NCI-H1092 (cell line): ENCODE measurements at regions not wholly inside any gene's neighbourhood (a gene's known extent, or its start where the extent isn't known, plus 50 kb on each side); places are given as distances from the start of the nearest gene placed in this dataset.

Source experiments
- DNase-seq: peaks from one replicate; lab custom pipeline; 2025; lab: John Stamatoyannopoulos, UW

DNA sequence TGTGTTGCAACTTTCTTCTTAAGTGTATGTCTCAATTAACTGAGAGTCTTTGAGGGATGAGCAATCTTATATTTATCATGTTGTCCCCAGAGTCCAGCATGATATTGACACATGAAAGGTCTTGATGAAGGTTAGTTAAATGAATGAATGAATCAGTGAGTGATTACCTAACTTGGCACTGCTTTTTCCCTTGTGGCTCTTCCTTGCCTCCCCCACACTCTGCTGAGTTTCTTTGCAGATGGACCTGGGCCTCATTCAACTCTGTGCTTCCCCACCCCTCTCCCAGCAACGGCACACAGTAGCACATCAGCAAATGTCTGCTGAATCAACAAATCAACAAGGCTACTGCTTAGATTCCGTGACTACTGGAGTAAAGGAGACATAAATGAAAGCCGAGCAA is 235.1 kb upstream of the CXCL12 start:
- no peak for DNase-seq

DNA sequence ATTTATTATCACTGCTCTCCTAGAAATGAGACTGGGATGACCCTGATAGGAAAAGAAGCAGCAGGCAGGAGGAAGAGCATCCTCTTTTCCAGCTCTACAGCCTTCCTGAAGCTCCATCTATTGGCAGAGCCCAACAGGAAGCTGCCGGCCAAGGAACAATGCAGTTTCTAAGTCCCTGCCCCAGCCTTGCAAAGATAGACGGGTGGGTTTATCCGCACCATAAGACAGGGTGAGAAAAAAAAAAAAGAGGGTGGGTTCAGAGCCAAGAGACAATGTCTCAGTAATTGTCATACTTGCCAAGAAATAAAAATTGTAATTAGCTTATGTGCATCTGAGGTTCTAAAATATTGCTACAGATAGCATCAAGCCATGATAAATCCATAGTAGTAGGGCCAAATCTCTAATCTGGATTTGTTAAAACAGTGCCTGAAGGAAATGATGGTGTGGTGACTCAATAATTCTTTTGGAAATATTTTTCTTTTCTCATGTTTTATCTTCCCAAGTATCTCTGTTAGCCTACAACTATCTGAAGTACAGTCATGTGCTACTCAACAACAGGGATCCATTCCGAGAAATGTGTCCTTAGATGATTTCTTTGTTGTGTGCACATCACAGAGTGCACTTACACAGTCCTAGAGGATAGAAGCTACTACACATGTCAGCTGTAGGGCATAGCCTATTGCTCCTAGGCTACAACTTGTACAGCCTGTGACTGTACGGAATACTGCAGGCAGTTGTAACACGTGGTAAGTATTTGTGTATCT is 242.9 kb upstream of the CXCL12 start:
- DNase-seq, result no peak

DNA sequence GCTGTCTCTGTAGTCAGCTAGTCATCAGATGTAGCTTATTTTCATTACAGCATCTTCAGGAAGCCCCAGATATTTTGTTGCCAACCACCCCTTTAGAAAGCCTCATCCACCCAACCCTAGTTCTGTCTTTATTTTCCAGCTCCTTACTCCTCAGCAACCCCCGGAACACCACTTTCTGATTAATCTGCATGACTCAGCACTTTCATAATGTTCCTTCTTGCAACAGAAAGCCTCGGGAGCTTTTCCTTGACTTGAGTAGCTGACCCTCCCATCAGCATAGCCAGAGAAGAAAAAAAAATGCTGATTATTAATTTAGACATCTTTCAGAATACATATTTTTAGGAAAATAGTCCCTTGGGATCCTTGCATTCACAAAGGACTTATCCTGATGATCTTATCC is 244.0 kb upstream of the CXCL12 start:
- DNase-seq, result no peak

DNA sequence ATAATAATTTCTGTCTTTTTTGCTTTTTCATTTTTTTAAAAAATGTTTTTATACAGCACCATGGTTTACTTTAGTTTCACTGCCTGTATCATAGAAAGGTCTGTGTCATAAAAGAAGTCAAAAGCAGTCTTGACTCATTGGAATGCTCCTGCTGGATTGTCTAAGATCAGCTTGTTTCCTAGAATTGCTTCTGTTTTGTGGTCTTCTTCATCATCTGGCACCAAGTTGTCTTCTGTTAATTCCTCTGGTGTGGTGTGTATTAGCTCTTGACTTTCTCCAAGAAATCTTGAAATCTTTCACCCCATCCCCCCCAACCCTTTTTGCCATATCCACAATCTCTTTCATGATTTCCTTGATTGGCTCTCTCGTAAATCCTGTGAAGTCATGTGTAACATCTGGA is 250.3 kb upstream of the CXCL12 start:
- no peak for DNase-seq

DNA sequence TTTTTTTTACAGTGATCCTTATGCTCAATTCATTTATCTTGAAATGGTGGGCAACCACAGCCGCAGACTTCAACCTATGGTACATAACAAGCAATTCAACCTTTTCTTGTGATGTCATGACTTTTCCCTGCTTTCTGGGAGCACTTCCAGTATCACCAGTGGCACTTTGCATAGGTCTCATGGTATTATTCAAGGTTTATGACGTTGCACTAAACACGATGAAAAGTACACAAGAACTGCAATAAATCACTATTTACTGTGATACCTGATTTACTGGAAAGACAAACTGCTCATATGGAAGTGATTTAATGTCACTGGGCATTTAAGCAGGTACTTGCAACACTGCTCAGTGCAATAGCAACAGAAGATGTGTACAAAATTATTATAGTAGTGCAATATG is 251.7 kb upstream of the CXCL12 start:
- no peak for DNase-seq

DNA sequence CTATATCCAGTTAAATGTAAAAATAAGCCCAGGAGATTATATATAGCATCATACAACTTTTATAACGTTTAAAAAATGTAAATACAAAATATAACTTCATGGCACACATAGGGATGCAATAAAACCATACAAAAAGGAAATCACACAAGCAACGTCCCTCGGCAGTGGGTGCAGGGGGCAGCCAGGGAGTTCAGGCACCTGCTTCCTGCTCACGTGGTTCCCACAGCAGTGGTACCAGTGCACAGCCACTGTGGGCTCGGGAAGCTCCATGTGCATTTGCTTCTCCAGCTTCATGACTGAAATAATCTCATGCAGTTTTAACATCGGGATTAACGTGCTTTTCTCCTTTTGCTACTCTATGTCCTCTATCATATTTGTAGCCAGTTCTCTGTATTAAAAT is 255.5 kb upstream of the CXCL12 start:
- DNase-seq, result no peak

DNA sequence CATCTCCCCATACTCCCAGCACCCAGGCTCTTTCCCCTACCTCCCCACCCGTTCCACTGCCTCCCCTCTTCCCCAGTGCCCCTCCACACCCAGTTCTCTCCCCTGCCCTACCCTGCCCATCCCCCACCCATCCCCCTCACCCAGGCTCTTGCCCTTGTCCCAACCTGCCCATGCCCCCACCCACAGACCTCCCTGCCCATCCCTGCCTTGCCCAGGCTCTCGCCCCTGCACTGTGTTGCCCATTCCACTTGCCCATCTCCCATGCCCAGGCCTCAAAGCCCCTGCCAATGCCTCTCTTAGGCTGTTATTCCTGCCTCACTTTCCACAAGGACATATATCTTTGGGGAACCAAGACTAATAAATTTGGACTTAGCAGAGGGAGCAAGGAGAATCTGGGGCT is 262.6 kb upstream of the CXCL12 start:
- no peak for DNase-seq

DNA sequence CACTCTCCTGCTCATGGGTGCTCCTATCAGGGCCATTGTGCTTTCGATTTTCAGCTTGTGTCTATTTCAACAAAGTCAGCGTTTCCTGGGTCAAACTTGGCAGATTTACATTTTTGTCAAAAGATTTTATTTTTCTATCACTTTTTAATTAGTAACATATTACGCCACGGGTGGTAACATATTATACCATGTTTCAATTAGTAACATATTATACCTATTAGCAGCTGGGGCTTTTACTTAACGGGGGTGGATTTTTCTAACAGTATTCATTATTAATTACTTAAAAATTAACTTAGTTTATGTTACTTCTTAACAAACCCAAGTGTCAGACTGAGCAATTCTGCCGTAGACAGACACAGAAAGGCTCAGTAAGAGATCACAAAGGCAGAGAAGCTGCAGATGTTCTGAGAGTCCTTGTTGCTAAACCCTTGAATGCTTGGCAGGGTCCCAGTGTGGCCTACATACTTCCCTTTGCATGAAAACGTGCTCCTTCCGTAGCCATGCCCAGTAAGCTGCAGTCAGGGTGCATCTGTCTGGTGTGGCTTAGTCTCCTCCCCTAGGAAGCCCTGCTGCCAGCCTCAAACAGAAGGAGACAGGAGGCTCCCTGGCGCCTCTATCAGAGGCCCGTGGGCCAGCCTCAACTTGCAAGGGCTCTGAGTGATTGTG is 263.1 kb upstream of the CXCL12 start:
- no peak for DNase-seq

DNA sequence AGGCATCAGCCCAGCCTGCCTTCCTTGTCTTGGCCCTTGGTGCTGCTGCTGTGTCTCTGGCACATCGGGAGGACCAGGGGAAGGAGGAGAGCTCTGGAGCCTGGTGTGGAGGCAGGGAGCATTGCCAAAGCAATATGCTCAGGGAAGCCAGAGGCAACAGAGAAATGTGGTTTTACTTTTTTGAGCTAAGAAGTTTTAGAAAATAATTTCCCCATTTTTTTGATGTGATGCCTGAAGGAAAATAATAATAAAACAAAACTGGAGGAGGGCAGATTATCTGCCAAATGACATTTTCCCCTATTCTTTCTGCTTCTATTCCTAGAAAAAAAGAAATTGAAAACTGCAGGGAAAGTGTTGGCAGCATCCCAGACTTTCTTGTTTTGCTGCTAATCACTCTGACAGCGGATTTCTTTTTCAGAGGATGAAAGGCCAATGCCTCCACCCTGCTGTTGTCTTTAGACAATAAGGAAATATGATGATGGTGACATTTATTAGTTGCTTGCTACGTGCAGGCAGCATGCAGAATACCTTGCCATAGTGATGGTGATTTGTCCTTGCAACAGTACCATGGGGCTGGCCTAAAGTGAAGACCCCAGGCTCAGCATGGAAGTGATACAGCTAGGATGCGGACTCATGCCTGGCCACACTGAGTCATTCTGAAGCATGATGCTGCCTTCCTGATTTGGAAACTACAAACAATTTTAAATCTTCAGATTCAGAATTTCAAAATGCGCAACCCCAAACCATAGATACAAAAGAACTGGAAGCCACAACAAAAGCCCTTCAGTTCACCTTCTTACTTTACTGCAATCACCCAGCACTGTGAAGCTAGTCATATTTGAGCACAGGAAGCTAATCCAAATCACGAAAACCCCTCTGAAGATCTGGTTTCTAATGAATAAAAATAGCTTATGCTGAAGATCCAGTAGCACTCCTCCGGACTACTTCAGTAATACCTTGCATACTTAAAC is 260.2 kb upstream of the TMEM72 start:
- no peak for DNase-seq

DNA sequence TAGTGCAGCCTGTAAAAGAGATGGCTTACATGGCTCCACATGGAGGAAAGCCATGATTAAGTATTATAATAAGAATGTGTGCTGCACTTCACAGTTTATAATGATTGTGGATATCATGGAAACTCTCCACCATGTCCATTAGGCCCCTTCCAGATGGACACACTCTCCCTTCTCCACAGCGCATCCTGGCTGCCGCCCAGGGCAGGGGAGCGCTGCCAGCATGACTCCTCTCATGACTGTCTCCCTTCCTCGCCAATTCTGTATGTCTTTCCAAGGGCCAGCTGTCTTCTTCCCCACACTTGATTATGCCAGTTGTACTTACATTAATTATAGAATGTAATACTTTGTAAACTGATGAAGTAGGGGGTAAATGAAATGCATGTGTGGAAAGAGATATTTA is 259.3 kb upstream of the TMEM72 start:
- no peak for DNase-seq

DNA sequence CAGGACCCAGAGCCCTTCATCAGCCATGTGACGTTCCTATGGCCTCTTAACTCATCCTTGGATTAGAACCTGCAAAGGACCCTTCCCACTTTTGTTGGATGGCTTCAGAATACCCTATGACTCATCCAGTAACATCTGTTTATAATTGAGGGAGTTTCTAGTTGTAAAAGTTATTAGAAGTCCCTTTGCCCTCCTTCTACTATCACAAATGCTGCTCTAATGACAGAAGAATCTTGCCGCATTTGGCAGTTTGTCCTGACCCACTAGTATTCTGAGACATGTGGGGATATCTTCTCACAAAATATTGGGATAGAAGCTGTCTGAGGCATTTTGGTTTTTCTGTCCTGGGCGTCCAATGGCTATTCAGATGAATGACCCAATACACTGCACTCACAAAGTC is 251.8 kb upstream of the TMEM72 start:
- DNase-seq, result no peak

DNA sequence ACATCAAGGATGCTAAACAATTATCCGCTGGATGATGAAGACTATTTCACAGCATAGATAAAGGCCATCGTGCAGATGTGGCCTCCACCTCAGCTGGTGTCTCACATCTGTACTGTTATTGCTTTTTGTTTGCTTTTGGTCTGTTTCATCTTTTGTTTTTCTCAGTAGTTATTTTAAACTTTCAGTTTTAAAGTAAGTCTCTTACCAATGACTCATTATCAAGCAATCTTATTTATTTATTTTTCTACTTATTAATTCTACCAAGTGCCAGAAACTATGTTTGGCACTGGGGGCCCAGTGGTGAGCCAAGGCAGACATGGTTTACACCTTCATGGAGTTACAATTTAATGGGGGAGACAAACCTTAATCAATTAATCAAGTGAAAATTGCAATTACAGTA is 250.9 kb upstream of the TMEM72 start:
- DNase-seq, result no peak

DNA sequence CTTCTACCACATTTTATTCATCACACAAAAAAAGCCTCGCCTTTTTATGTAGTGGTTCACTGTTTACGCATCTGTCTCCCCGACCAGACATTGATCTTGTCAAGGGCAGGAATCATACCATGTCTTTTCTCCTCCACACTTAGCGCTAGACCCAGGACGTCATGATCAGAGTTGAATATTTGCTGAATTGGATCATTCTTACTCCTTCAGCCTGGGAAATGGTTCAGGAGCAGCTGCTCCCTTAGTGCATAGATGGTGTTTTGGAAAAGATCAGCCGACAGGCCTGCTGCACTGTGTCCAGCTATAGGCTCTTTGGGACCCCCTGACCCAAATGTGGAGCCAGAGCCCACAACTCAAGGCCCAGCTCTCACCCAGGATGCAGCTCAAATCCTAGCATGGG is 249.1 kb upstream of the TMEM72 start:
- DNase-seq, result no peak

DNA sequence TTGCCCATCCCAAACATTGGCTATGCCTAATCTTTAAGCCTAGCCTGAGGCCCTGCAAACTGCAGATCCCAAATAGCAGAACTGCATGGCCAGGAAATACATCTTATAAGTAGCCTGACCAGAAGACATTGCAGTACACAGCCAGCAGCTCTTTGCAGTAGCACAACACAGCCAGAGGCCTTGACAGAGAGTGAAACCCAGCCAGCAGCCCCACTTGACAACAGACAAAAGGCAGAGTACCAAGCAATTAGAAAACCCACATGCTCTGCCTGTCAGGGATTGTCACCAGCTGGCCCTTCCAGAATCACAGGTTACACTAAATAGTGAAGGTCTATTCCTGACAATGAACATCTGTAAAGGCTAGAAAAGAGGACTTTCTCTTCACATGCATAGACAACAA is 242.8 kb upstream of the TMEM72 start:
- DNase-seq, result no peak

DNA sequence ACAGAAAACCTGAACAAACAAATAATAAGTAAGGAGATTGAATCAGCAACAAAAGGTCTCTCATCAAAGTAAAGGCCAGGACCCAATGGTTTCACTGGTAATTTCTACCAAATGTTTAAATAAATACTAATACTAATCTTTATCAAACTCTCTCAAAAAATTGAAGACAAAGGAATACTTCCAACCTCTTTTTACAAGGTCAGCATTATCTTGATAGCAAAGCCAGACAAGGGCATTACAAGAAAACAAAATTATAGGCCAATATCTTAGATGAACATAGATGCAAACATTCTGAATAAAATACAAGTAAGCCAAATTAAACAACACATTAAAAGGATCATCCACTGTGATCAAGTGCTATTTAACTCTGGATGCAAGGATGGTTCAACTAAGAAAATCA is 239.8 kb upstream of the TMEM72 start:
- no peak for DNase-seq

DNA sequence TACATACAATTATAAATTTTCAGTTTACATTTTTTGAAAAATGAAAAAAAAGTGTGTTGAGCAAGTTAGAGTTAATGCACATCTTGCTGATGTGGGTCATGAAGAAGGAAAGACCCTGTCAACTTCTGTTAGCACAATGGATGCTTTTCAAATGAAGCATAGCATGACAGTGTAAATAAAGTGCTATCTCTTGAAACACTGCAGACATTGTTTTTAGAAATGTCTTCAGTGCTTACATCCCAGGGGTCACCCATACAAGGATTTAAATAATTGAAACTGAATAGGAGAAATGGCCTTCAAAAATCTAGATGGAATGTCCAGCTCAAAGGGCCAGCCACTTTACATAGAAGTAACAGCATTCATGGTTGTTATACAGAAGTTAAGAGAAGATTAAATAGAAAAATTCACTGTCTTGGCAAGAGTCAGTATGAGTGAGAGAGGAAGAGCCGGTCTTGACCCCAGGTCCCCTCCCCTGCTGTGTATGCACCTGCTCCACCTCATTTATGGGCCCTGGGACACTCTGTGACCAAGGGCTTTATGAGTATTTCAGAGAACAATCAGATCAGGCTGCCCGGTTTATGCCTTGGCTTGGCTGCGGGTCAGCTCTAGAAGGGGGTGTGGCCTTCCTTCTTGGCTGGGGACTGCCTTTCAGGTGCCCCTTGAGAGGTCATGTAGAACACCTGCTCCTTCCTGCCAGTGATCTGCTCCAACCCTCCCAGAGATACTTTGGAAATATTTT is 237.7 kb upstream of the TMEM72 start:
- no peak for DNase-seq

DNA sequence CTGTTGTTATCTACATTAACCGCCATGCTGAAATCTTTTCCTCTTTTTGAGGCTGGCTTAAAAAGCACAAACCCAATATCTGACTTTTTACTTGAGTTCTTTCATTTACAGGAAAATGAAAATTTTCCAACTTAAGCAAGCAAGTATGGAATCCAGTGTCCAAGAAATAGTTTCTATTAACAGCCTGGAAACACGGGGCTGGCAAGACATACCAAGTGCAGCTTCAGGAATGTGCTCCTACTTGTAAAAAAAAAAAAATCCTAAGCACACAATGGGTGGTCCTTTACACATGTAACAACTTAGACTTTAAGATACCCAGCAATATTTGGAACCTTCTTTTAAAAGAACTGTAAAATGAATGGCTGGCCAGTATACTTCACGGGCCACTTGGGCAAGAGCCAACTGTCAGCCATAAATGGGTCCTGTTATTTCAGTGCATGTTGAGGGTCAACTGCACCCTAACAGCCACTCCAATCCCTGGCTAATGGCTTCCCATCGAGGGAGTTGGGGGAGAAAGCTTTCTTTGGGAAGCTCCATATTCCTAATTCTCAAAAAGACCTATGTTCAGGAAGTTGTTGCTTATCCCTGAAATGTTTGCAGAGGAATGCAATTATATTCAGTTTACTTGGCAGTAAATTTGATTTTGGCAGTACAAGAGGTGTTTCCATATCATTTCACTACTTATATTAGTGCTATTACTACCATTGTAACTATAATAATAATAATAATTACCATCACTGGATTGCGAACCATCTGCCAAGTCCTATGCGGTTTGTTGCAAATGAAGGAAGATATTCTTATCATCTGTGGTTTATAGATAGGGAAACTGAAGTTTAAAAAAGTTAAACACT is 236.4 kb upstream of the TMEM72 start:
- DNase-seq, result no peak

DNA sequence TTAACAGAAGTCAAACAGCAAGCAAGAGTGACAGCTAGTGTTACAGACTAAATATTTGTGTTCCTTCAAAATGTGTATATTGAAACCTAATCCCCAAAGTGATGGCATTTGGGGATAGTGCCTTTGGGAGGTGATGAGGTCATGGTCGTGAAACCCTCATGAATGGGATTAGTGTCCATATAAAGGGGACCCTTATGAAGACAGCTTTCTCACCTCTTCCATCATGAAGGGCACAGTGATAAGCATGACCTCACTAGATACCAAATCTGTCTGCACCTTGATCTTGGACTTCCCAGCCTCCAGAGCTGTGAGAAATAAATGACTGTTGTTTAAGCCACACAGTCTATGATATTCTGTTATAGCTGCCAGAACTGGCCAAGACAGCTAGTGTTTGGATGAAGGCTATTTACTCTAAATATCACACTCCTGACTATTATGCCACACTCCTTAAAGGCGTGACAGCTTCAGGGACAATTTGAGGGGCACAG is 235.7 kb upstream of the TMEM72 start:
- no peak for DNase-seq

DNA sequence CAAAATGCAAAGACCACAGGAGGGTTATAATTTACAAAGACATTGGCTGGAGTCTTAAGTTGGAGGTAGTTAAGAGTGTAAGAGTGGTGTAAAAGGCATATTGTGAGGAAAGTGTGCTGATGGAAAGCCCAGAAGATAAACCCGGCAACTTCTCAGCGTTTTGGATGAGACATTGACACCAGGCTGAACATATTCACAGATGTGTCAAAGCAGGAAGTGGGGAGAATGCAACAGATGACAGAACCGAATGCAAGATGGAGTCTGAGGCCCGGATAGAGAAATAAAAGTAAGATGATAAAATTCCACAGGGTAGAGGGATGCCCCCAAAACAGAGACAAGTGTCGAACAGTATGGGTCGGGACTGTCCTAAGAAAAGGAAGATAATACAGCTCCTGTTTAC is 230.4 kb upstream of the TMEM72 start:
- no peak for DNase-seq

DNA sequence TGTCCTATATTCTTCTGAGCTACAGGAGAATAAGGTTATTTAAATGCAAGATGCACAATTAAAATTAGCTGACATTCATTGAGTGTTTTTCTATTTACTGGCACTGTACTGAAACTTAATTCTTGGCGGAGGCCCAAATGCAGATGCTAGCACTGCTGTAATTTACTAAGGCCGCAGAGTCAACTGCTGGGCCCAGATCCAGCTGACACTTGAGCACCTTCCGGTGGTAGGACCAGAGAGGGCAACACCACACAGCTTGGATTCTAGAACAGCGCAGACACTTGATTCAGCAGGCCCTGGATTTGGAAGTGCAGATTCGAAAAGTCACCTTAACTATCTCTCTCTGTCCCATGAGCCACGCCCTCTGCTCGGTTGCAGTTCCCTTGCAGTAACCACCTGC is 228.6 kb upstream of the TMEM72 start:
- DNase-seq, result no peak

DNA sequence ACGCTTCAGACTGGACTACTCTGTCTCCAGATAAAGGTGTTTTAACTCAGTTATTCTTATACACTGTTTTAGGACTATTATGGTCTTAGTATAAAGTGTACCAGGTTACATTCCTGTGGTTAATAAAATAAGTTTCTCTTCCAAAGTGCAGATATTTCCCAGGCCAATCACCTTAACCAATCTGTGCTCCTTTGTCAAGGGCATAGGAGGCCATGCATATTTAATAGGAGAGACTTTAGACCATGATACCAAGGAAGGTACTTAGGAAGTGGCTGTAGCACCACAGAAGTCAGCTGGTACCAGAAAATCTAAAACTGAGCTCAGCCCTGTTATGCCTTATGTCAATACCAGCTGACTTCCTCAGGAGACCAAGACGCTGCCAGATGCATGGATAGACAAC is 226.5 kb upstream of the TMEM72 start:
- no peak for DNase-seq
